NB4 (cell line): ENCODE measurements at regions not wholly inside any gene's neighbourhood (a gene's known extent, or its start where the extent isn't known, plus 50 kb on each side); places are given as distances from the start of the nearest gene placed in this dataset.

ENCODE experiments used
- TF ChIP-seq, protein P1 (sequence below): IDR thresholded peaks from one replicate; pipeline ENCODE4 v1.5.1; 2012; ENCODE audit warnings: low read depth, low read length
- TF ChIP-seq, protein P2 (sequence below): IDR thresholded peaks from 2 replicates; pipeline ENCODE4 v1.6.1; 2011; ENCODE audit warnings: low read depth, low read length

DNA sequence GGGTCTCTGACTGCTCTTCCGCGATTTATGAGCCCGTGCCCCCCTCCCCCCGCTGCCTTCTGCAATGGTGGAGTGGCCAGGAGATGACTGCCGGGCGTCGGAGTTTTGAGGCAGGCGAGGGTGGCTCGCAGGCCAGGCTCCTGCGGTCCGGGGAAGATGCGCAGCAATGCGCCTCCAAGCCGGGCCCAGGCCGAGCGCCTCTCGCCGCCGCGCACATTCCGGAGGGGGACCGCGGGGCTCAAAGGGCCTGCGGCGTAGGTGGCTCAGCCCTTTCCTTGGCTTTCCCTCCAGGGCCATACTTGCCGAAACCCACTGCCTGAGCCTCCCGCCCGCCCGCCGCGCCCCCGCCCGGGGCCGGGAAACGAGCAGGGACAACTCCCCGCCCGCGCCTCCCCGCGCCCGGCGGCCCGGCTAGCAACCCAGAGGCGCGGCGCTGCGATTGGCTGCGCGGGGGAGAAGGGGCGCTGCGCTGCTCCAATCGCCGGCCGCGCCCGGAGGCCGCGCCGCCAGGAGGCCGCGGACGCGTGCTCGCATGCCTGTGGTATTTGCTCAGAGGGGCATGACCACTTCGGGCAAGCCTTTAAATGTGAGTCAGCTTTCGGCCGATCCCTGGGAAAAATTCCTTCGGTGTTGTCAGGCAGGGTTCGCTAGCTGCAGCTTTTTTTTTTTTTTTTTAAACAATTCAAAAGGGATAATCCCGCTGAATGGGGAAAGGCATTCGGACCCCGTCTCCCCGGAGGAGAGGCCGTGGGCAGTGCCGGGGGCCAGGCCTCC, 157.9 kb upstream of the PARP11 start:
- TF ChIP-seq, protein P1, sequence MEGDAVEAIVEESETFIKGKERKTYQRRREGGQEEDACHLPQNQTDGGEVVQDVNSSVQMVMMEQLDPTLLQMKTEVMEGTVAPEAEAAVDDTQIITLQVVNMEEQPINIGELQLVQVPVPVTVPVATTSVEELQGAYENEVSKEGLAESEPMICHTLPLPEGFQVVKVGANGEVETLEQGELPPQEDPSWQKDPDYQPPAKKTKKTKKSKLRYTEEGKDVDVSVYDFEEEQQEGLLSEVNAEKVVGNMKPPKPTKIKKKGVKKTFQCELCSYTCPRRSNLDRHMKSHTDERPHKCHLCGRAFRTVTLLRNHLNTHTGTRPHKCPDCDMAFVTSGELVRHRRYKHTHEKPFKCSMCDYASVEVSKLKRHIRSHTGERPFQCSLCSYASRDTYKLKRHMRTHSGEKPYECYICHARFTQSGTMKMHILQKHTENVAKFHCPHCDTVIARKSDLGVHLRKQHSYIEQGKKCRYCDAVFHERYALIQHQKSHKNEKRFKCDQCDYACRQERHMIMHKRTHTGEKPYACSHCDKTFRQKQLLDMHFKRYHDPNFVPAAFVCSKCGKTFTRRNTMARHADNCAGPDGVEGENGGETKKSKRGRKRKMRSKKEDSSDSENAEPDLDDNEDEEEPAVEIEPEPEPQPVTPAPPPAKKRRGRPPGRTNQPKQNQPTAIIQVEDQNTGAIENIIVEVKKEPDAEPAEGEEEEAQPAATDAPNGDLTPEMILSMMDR = no peak
- TF ChIP-seq, protein P2, sequence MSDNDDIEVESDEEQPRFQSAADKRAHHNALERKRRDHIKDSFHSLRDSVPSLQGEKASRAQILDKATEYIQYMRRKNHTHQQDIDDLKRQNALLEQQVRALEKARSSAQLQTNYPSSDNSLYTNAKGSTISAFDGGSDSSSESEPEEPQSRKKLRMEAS = no peak
